GM19463 (cell line): ENCODE measurements at regions not wholly inside any gene's neighbourhood (a gene's known extent, or its start where the extent isn't known, plus 50 kb on each side); places are given as distances from the start of the nearest gene placed in this dataset.
"Not testable (repeated sequence)": the region's sequence is repeated elsewhere in the genome, so short reads cannot be mapped to it uniquely, and the experiment has no call there.

Source experiments
- ATAC-seq: cut with Tn5 transposase; IDR thresholded peaks from one replicate; pipeline ENCODE4 v1.9.1; 2021; ENCODE audit warnings: mild to moderate bottlenecking, moderate library complexity; ENCODE audit not compliant: unreplicated experiment

GRCh38 chr14:55843718-55844403, 263.9 kb downstream of the KTN1 start:
- no peak for ATAC-seq

- no peak for ATAC-seq
These were observed 266.2 kb downstream of the KTN1 start for GRCh38 chr14:55845963-55846825.

GRCh38 chr14:55846826-55847446, 266.9 kb downstream of the KTN1 start:
- ATAC-seq, result no peak

- no peak for ATAC-seq
These were observed 267.8 kb downstream of the KTN1 start for GRCh38 chr14:55847766-55848165.

- no peak for ATAC-seq
These were observed 269.0 kb downstream of the KTN1 start for GRCh38 chr14:55848964-55849363.

GRCh38 chr14:55849833-55850232, 268.4 kb upstream of the PELI2 start:
- no peak for ATAC-seq

GRCh38 chr14:55850825-55851241, 267.4 kb upstream of the PELI2 start:
- no peak for ATAC-seq

GRCh38 chr14:55851301-55851700, 266.9 kb upstream of the PELI2 start:
- ATAC-seq, result no peak

GRCh38 chr14:55851961-55852360, 266.2 kb upstream of the PELI2 start:
- no peak for ATAC-seq

- ATAC-seq, result no peak
These were observed 262.5 kb upstream of the PELI2 start for GRCh38 chr14:55855751-55856150.

- no peak for ATAC-seq
These were observed 259.6 kb upstream of the PELI2 start for GRCh38 chr14:55858604-55859003.

GRCh38 chr14:55861561-55861960, 256.6 kb upstream of the PELI2 start:
- not testable (repeated sequence) for ATAC-seq

GRCh38 chr14:55864890-55865655, 253.1 kb upstream of the PELI2 start:
- no peak for ATAC-seq

- ATAC-seq, result no peak
These were observed 250.9 kb upstream of the PELI2 start for GRCh38 chr14:55867311-55867710.

- ATAC-seq, result no peak
These were observed 250.5 kb upstream of the PELI2 start for GRCh38 chr14:55867719-55868118.

- ATAC-seq, result no peak
These were observed 248.7 kb upstream of the PELI2 start for GRCh38 chr14:55869397-55870049.

- no peak for ATAC-seq
These were observed 245.0 kb upstream of the PELI2 start for GRCh38 chr14:55873169-55873568.

GRCh38 chr14:55874785-55875184, 243.4 kb upstream of the PELI2 start:
- ATAC-seq, result no peak

- ATAC-seq, result no peak
These were observed 240.3 kb upstream of the PELI2 start for GRCh38 chr14:55877942-55878341.

GRCh38 chr14:55881577-55882241, 236.5 kb upstream of the PELI2 start:
- ATAC-seq, result no peak
